HCT116 (cell line): ENCODE measurements at regions not wholly inside any gene's neighbourhood (a gene's known extent, or its start where the extent isn't known, plus 50 kb on each side); places are given as distances from the start of the nearest gene placed in this dataset.
"Not testable (repeated sequence)": the region's sequence is repeated elsewhere in the genome, so short reads cannot be mapped to it uniquely, and the experiment has no call there.

Source experiments
- ATAC-seq: fragments of 200-7000 bp; cut with Tn5 transposase; 2 replicates; pipeline ENCODE4 v1.9.1; 2020; ENCODE audit warnings: mild to moderate bottlenecking, moderate library complexity
- BruUV-seq: library from RNA; stranded (reverse); fragments of 400-500 nt; replicated peaks from 2 replicates; lab custom pipeline; 2021; lab: Mats Ljungman, UMichigan
- CTCF ChIA-PET: fragments of 300-600 bp; sonication (Branson Sonifier 250); formaldehyde crosslinking; loops from one replicate; lab custom pipeline; 2021; ENCODE audit warnings: antibody characterized with exemption; lab: Charles Lee
- POLR2A ChIA-PET: fragments of 300-600, 350-600 bp; sonication (Branson Sonifier 250); formaldehyde crosslinking; loops from one replicate; lab custom pipeline; 2021; ENCODE audit warnings: antibody characterized with exemption; lab: Charles Lee
- RAD21 ChIA-PET, 2 experiments: fragments of 300-600 bp; sonication (Branson Sonifier 250); formaldehyde crosslinking; loops; one replicate each; lab custom pipeline; 2023; ENCODE audit warnings: low total read pairs in 2 of 2; ENCODE audit not compliant: uncharacterized antibody in 2 of 2, unreplicated experiment in 2 of 2, low non-redundant PET in 1 of 2; lab: Charles Lee
- DNase-seq: peaks from one replicate; pipeline ENCODE4 v3.0.0-alpha.2; 2010; ENCODE audit warnings: low read depth, low spot score
- H2AFZ ChIP-seq: fragments of 200-600 bp; shearing (Covaris generic), sonication (generic); 2 replicates; pipeline ENCODE4 v1.6.1; 2017; ENCODE audit warnings: low read depth, mixed run types, mixed read lengths, antibody characterized with exemption, low read length; ENCODE audit not compliant: poor library complexity, severe bottlenecking
- H3K27ac ChIP-seq: 2 replicates; pipeline ENCODE4 v1.5.1; 2012; ENCODE audit warnings: low read depth, low read length
- H3K27me3 ChIP-seq: fragments of 200-600 bp; sonication (generic); 2 replicates; pipeline ENCODE4 v1.6.1; 2016; ENCODE audit warnings: mixed run types, low read length, mixed read lengths; ENCODE audit not compliant: insufficient read depth
- H3K36me3 ChIP-seq, 2 experiments: fragments of 200-500 bp in 1 of 2; fragments of 200-600 bp in 1 of 2; sonication (Bioruptor generic) in 1 of 2; sonication (generic) in 1 of 2; 2 replicates each; pipeline versions ENCODE4 v1.5.1 to v1.6.1; 2014 to 2016; ENCODE audit warnings: low read length in 2 of 2, inconsistent platforms in 1 of 2, mixed read lengths in 1 of 2, mixed run types in 1 of 2; ENCODE audit not compliant: insufficient read depth in 2 of 2, control insufficient read depth in 1 of 2
- H3K4me1 ChIP-seq, 2 experiments: fragments of 200-600 bp in 1 of 2; sonication (generic) in 1 of 2; 2 replicates each; pipeline versions ENCODE4 v1.5.1 to v1.6.1; 2012 to 2017; ENCODE audit warnings: low read length in 2 of 2, inconsistent platforms in 1 of 2, mild to moderate bottlenecking in 1 of 2, mixed read lengths in 1 of 2, mixed run types in 1 of 2, moderate library complexity in 1 of 2; ENCODE audit not compliant: insufficient read depth in 2 of 2, control insufficient read depth in 1 of 2
- H3K4me2 ChIP-seq: fragments of 200-600 bp; sonication (generic); 2 replicates; pipeline ENCODE4 v1.6.1; 2017; ENCODE audit warnings: mixed run types, low read length, mixed read lengths
- H3K4me3 ChIP-seq, 2 experiments: fragments of 200-600 bp in 1 of 2; sonication (generic) in 1 of 2; replicated peaks in 1 of 2; 2 replicates each; pipeline ENCODE4 v1.5.1; 2011 to 2016; ENCODE audit warnings: low read length in 2 of 2, control low read depth in 1 of 2, low read depth in 1 of 2, mild to moderate bottlenecking in 1 of 2, mixed read lengths in 1 of 2, mixed run types in 1 of 2
- H3K79me2 ChIP-seq: fragments of 200-600 bp; sonication (generic); 2 replicates; pipeline ENCODE4 v1.6.1; 2017; ENCODE audit warnings: mild to moderate bottlenecking, mixed run types, low read length, moderate library complexity, mixed read lengths; ENCODE audit not compliant: insufficient read depth
- H3K9ac ChIP-seq: fragments of 200-600 bp; sonication (generic); 2 replicates; pipeline ENCODE4 v1.6.1; 2016; ENCODE audit warnings: low read length, mixed read lengths
- H3K9me2 ChIP-seq: fragments of 200-600 bp; sonication (generic), shearing (Covaris generic); 2 replicates; pipeline ENCODE4 v1.6.1; 2017; ENCODE audit warnings: mixed run types, mild to moderate bottlenecking, moderate library complexity; ENCODE audit not compliant: insufficient read depth
- H3K9me3 ChIP-seq, 2 experiments: fragments of 200-500 bp in 1 of 2; fragments of 200-600 bp in 1 of 2; sonication (Bioruptor generic) in 1 of 2; sonication (generic) in 1 of 2; 2 replicates each; pipeline ENCODE4 v1.6.1; 2014 to 2017; ENCODE audit warnings: low read length in 2 of 2, mixed read lengths in 2 of 2, inconsistent platforms in 1 of 2, low read depth in 1 of 2, mild to moderate bottlenecking in 1 of 2, mixed run types in 1 of 2, moderate library complexity in 1 of 2; ENCODE audit not compliant: control insufficient read depth in 1 of 2, insufficient read depth in 1 of 2
- H4K20me1 ChIP-seq: fragments of 200-600 bp; sonication (generic), shearing (Covaris generic); 2 replicates; pipeline ENCODE4 v1.6.1; 2017; ENCODE audit warnings: mixed run types, mild to moderate bottlenecking, moderate library complexity; ENCODE audit not compliant: insufficient read depth
- CBX3 ChIP-seq: IDR thresholded peaks from 2 replicates; pipeline ENCODE4 v1.6.1; 2012; ENCODE audit warnings: low read depth
- EZH2phosphoT487 ChIP-seq: fragments of 200-600 bp; IDR thresholded peaks from 2 replicates; pipeline ENCODE4 v1.6.1; 2018; ENCODE audit warnings: antibody characterized with exemption, borderline replicate concordance
- SP1 ChIP-seq: IDR thresholded peaks from 2 replicates; pipeline ENCODE4 v1.6.1; 2012; ENCODE audit warnings: low read depth
- YY1 ChIP-seq: IDR thresholded peaks from 2 replicates; pipeline ENCODE4 v1.6.1; 2011; ENCODE audit warnings: low read length, low read depth, moderate library complexity, mild to moderate bottlenecking; ENCODE audit not compliant: insufficient replicate concordance; ENCODE audit errors: extremely low read depth
- intact Hi-C: fragments of 100-400 bp; cut with micrococcal nuclease; formaldehyde crosslinking; loops from 2 replicates; pipeline ENCODE4 v1.10.0; 2022

- peaks cover 18% of the 10 kb centered on the region; the same call in 1 of the 2 replicates for H3K27me3 ChIP-seq
- TF ChIP-seq EZH2phosphoT487 = no peak
- TF ChIP-seq YY1 = no peak
- TF ChIP-seq CBX3 = no peak
- TF ChIP-seq SP1 = no peak
- TF ChIP-seq, all 23 proteins: peak for 0
- DNase-seq (no peak), ATAC-seq (no peak)
- H3K4me2 ChIP-seq = no peak overlapping the region
- CTCF ChIA-PET = no interaction called here
- no peaks in the 10 kb centered on the region for H4K20me1 ChIP-seq
- H3K79me2 ChIP-seq = no peaks in the 10 kb centered on the region
- H3K27ac ChIP-seq = no peak overlapping the region
- no peaks in the 10 kb centered on the region for H3K4me1 ChIP-seq
- H3K4me3 ChIP-seq = no peak overlapping the region
- H3K36me3 ChIP-seq = no peaks in the 10 kb centered on the region
- H2AFZ ChIP-seq = no peak overlapping the region
- intact Hi-C loops = no loop called here
- POLR2A ChIA-PET = no interaction called here
- BruUV-seq = no TSS peak
- no peaks in the 10 kb centered on the region for H3K9me3 ChIP-seq
- no peak overlapping the region for H3K9ac ChIP-seq
- no peaks in the 10 kb centered on the region for H3K9me2 ChIP-seq
- RAD21 ChIA-PET = no interaction called here
Observed at GRCh38 chr12:131631230-131631629, 79.7 kb upstream of the SFSWAP start.

- H4K20me1 ChIP-seq, H3K4me3 ChIP-seq, ATAC-seq, RAD21 ChIA-PET, DNase-seq, H3K4me2 ChIP-seq, H3K27ac ChIP-seq, H3K36me3 ChIP-seq, intact Hi-C loops, H3K9ac ChIP-seq, H3K9me2 ChIP-seq, CTCF ChIA-PET, H3K79me2 ChIP-seq, H2AFZ ChIP-seq, H3K4me1 ChIP-seq, H3K9me3 ChIP-seq, BruUV-seq, POLR2A ChIA-PET: not testable (repeated sequence)
- peaks cover 20% of the 10 kb centered on the region; the same call in 1 of the 2 replicates for H3K27me3 ChIP-seq
Observed at GRCh38 chr12:131631889-131632651, 78.8 kb upstream of the SFSWAP start.

- intact Hi-C loops, H3K9ac ChIP-seq, BruUV-seq, ATAC-seq, DNase-seq, H3K4me1 ChIP-seq, H2AFZ ChIP-seq, H3K4me2 ChIP-seq, H3K36me3 ChIP-seq, H3K9me3 ChIP-seq, H3K4me3 ChIP-seq, POLR2A ChIA-PET, RAD21 ChIA-PET, H3K27ac ChIP-seq, H3K9me2 ChIP-seq, H3K79me2 ChIP-seq, CTCF ChIA-PET, H4K20me1 ChIP-seq: not testable (repeated sequence)
- peaks cover 20% of the 10 kb centered on the region; the same call in 1 of the 2 replicates for H3K27me3 ChIP-seq
Observed at GRCh38 chr12:131632652-131633023, 78.3 kb upstream of the SFSWAP start.

- intact Hi-C loops, H3K9ac ChIP-seq, H3K27ac ChIP-seq, RAD21 ChIA-PET, H3K4me2 ChIP-seq, H2AFZ ChIP-seq, H3K79me2 ChIP-seq, POLR2A ChIA-PET, CTCF ChIA-PET, H3K36me3 ChIP-seq, H3K4me3 ChIP-seq, BruUV-seq, ATAC-seq, H3K9me3 ChIP-seq, H3K4me1 ChIP-seq, H3K9me2 ChIP-seq, H4K20me1 ChIP-seq, DNase-seq: not testable (repeated sequence)
- H3K27me3 ChIP-seq = peaks cover 24% of the 10 kb centered on the region; the same call in 1 of the 2 replicates
Observed at GRCh38 chr12:131633610-131634009, 77.3 kb upstream of the SFSWAP start.
